HG03460 (cell line): ENCODE measurements at regions not wholly inside any gene's neighbourhood (a gene's known extent, or its start where the extent isn't known, plus 50 kb on each side); places are given as distances from the start of the nearest gene placed in this dataset.
"Not testable (repeated sequence)": the region's sequence is repeated elsewhere in the genome, so short reads cannot be mapped to it uniquely, and the experiment has no call there.

Experiments
- ATAC-seq: cut with Tn5 transposase; IDR thresholded peaks from one replicate; pipeline ENCODE4 v1.9.1; 2021; ENCODE audit not compliant: unreplicated experiment

DNA sequence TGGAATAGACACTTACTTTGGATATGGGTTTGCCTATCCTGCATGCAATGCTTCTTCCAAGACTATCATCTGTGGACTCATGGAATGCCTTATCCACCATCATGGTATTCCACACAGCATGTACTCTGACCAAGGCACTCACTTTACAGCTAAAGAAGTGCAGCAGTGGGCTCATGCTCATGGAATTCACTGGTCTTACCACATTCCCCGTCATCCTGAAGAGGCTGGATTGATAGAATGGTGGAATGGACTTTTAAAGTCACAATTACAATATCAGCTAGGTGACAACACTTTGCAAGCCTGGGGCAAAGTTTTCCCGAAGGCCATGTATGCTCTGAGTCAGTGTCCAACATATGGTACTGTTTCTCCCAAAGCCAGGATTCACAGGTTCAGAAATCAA is 199.1 kb downstream of the GJA1 start:
- ATAC-seq, result not testable (repeated sequence)

GRCh38 chr6:121635355-121635754 is 199.9 kb downstream of the GJA1 start:
- ATAC-seq, result no peak

DNA sequence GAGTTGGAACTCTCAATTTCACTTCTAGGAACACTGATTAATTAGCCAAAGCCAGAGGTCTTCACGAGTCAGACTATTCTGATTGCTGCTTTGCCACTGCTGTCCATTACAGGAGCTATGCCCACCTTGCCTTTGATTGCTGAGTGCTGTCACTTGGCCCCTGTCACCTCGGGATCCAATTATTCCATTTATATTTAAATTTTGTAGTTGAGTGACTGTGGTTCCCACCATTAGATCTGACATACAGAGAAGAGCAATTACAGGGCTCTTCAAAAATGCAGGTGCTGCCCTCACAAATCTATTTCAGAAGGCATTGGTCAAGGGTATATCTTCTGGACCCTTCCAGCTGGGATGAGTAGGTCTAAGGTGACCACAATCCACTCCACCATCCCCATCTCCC is 200.8 kb downstream of the GJA1 start:
- not testable (repeated sequence) for ATAC-seq

DNA sequence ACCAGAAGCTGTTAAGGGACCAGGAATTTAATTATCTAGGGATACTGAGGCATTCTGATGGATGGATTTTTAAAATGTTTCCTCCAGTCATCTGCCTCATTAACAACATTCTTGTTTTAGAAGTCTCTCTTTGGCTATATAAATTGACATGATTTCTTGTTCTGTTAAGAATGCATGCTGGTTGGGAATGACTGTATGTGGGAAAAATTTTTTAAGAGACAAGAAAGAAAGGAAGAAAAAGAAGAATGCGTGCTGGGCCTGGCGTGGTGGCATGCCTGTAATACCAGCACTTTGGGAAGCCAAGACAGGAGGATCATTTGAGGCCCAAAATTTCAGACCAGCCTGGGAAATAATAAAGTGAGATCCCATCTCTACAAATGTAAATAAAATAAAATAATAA is 203.6 kb downstream of the GJA1 start:
- ATAC-seq, result no peak

- ATAC-seq, result no peak
Observed at GRCh38 chr6:121641158-121641557, 205.7 kb downstream of the GJA1 start.

GRCh38 chr6:121645100-121645745 is 209.8 kb downstream of the GJA1 start:
- no peak for ATAC-seq

DNA sequence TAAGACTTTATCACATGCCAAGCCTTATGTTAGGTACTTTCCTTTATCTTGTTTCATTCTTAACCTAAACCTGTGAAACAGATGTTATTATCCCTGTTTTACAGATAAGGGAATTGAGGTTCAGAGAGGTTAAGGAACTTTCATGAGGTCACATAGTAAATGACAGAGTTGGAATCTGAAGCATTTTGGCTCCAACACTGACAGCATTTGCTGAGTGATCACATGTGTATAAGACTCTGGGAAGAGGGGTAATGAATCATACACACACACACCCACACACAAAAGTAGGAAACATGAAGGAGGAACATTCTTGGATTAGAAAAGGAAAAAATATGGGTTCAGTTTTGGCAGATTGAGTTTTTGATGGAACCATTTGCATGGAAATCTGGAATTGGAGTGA is 212.5 kb downstream of the GJA1 start:
- no peak for ATAC-seq

GRCh38 chr6:121649951-121650350 is 214.5 kb downstream of the GJA1 start:
- no peak for ATAC-seq

DNA sequence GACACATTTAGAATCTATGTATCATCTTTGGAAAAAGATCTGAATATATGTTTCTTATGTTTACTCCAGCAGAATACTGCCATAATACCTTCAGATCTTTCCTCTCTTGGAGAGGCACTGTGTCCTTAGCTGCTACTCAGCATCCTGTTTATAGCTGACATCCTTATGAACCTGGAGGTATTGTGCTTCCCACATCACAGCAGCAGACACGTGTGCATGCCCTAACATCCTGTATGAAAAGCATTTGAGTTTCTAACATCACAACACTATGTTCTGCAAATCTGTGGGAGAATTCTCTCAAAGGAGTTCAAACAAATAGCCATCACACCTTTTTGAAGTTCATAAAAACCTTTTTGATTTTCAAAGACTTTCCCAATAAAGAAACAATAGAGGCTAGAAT is 216.0 kb downstream of the GJA1 start:
- no peak for ATAC-seq

- no peak for ATAC-seq
Observed at GRCh38 chr6:121652223-121652622, 216.8 kb downstream of the GJA1 start.

DNA sequence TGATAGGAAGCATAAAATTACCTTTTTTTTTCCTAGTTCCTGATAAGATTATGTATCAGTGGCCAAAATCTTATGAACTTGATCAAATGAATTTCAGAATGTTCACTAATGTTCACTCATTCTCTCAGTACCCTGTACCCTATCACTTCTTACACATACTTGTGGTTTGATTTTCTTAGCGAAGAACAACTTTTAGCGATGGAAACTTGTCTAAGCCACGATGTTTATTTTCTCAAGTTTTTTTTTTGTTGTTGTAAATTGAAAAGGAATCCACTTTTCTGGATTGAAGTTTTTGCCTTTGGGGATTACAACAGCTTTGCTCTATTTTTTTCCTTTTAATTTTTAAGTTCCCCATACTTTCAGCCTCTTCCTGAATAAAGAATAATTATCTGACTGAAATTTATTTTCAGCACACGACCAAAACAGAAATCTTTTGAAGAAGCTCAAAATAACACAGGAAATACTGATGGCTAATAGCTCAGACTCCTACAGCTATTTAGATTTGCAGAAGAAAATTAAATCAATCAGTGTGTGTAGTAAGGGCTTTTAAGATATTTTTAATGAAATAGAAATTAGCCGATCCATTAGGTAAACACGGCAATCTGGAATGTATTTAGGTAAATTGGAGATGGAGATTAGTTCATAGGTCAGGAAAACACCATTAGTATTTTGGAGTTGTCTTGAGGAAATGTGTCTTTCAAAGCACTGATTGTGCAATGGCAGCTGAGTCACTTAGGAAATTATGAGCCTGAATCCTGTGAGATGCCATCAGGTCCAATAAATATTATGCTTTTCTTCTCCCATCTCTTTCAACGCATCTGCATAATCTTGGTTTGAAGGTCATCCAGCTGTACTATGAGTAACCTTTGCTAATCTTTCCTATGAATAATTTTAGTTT is 217.5 kb downstream of the GJA1 start:
- no peak for ATAC-seq

DNA sequence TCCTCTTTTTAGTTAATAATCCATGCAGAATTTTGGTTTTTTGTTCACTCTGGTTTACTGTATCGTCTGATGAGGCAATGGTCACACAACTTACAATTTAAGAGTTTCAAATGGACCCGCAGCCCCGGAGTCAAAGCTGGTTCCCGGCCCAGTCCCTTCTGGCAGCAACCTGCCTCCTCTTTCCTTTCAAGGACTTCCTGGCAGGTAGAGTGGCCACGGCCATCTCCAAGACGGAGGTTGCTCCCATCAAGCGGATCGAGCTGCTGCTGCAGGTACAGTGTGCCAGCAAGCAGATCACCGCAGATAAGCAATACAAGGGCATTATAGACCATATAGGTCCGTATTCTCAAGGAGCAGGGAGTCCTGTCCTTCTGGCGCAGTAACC is 218.2 kb downstream of the GJA1 start:
- no peak for ATAC-seq

DNA sequence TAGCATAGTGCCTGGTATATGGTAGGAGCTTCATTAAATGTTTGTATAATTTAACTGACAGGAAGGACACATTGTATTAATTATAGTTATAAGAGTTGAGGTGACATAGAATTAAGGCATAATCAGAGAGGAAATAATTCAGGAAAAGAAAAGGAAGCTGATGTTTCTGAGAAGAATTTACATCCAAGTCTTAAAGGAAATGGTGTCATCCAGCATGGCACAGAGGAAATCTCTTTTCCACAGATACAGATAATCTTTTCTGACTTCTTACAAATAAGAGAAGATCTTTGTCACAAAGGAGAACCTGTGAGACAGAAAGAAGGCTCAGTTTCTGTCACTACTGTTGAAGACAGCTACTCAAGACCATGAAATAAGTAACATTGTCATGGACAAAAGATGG is 222.5 kb downstream of the GJA1 start:
- ATAC-seq, result no peak

DNA sequence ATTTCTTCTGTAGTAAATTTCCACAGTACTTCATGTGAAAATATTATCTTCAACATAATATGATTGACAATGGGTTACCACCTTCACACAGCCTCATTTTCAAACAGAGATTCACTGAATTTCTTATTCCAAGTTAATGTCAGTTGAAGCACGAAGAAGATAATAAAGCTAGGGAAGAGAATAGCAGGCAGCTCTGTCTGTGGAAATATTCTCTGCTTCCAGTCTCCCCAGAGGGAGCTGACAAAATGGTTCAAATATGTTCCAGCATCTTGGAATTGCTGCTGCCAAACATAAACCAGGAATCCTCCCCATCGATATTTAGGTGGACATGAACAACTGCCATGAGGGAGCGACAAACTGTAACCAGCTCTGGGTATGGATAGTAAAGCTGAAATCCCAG is 224.8 kb downstream of the GJA1 start:
- no peak for ATAC-seq

DNA sequence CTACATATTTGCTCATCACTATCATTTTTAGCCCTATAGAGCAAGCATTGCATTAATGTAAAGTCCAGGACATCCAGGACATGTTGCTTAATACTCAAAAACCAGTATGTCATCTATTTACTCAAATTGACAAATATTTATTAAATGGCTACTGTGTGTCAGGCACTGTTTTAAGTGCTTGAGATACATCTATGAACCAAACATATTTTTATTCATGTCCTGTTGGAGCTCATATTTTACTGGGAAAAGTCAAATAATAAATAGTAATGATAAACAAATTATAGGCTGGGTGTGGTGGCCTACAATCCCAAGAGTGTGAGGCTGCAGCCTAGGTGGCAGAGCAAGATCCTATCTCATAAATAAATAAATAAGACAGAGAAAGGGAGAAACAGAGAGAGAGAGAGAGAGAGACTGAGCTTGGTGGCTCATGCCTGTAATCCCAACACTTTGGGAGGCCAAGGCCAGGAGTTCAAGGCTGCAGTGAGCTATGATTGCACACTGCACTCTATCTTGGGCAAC is 227.9 kb downstream of the GJA1 start:
- no peak for ATAC-seq

GRCh38 chr6:121664158-121664557 is 228.7 kb downstream of the GJA1 start:
- ATAC-seq, result no peak

- no peak for ATAC-seq
Observed at GRCh38 chr6:121666814-121667213, 231.4 kb downstream of the GJA1 start.

GRCh38 chr6:121668259-121668658 is 232.8 kb downstream of the GJA1 start:
- no peak for ATAC-seq

GRCh38 chr6:121670511-121670910 is 235.1 kb downstream of the GJA1 start:
- ATAC-seq, result no peak

- no peak for ATAC-seq
Observed at GRCh38 chr6:121677571-121677970, 242.1 kb downstream of the GJA1 start.

DNA sequence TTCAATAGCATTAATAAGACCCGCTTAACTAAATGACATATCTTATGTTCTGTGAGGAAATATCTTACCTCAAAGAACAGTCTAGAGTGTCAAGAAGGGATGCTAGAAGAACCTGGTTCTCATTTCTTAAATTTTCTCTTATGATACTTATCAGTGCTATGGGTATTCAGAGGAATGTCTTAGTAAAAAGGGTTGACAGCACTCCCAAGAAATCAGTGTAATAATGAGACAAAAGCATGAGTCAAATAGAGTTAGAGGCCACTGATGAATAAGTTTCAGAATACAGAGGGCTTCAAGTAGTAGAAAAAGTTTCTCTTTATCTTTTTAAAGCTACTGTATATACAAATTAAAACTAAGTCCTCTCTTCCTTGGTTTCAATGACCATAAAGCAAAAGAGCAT is 242.8 kb downstream of the GJA1 start:
- ATAC-seq, result no peak

- ATAC-seq, result no peak
Observed at GRCh38 chr6:121680058-121680457, 244.6 kb downstream of the GJA1 start.
